Upper lobe of left lung (tissue), 6 donors: ENCODE measurements at regions not wholly inside any gene's neighbourhood (a gene's known extent, or its start where the extent isn't known, plus 50 kb on each side); places are given as distances from the start of the nearest gene placed in this dataset.

Experiments used
- ATAC-seq, 2 donors: fragments of 200-7000 bp; cut with Tn5 transposase; one replicate each; pipeline ENCODE4 v1.9.1; 2022; ENCODE audit warnings: mild to moderate bottlenecking in 2 of 2, moderate library complexity in 2 of 2; ENCODE audit not compliant: low FRiP score in 2 of 2
- DNase-seq, 2 donors: peaks; one replicate each; pipeline ENCODE4 v3.0.0-alpha.2; 2019 to 2020
- H3K27ac ChIP-seq, 4 donors: fragments of 200-600 bp; sonication (generic); one replicate each; pipeline ENCODE4 v1.5.1; 2016 to 2019
- H3K27me3 ChIP-seq, 4 donors: fragments of 200-600 bp; sonication (generic); one replicate each; pipeline ENCODE4 v1.5.1; 2017 to 2019
- H3K36me3 ChIP-seq, 4 donors: fragments of 200-600 bp; sonication (generic); one replicate each; pipeline ENCODE4 v1.5.1; 2016 to 2019
- H3K4me1 ChIP-seq, 4 donors: fragments of 200-600 bp; sonication (generic); one replicate each; pipeline ENCODE4 v1.5.1; 2018 to 2019
- H3K4me3 ChIP-seq, 4 donors: fragments of 200-600 bp; sonication (generic); one replicate each; pipeline ENCODE4 v1.5.1; 2017 to 2019; ENCODE audit warnings: mild to moderate bottlenecking in 2 of 4, moderate library complexity in 1 of 4
- H3K9me3 ChIP-seq, 4 donors: fragments of 200-600 bp; sonication (generic); one replicate each; pipeline ENCODE4 v1.5.1; 2018 to 2019
- CTCF ChIP-seq, 6 experiments: fragments of 450-650 bp in 4 of 6; fragments of 200-600 bp in 2 of 6; sonication (generic) in 2 of 6; IDR thresholded peaks; one replicate each; pipeline ENCODE4 v1.5.1; 2016 to 2019; ENCODE audit warnings: antibody characterized with exemption in 6 of 6
- EP300 ChIP-seq, 4 donors: sonication (generic); formaldehyde crosslinking; IDR thresholded peaks; one replicate each; pipeline ENCODE4 v1.5.1; 2017; ENCODE audit warnings: antibody characterized with exemption in 4 of 4, control low read depth in 2 of 4
- POLR2A ChIP-seq, 4 donors: fragments of 450-650 bp; IDR thresholded peaks; one replicate each; pipeline ENCODE4 v1.5.1; 2016 to 2017; ENCODE audit warnings: antibody characterized with exemption in 4 of 4, mild to moderate bottlenecking in 2 of 4
- POLR2AphosphoS5 ChIP-seq, 2 donors: sonication (generic); formaldehyde crosslinking; IDR thresholded peaks; one replicate each; pipeline ENCODE4 v1.5.1; 2017; ENCODE audit warnings: antibody characterized with exemption in 2 of 2
- WGBS, 2 donors: methylation state at CpG; one replicate each; pipeline ENCODE4 v1.1.5; 2017 to 2018; 5-methylcytosine and 5-hydroxymethylcytosine counted together
- donor health status: DM: no; HTN: no; CAD: no; lungs with moderate emphysema.
- donor health status: DM: no; HTN: yes; CAD: no; lungs with severe emphysema.

GRCh38 chr3:22893101-22893500, 310.0 kb upstream of the UBE2E2 start:
- DNase-seq, result no peak
- no peaks in the 10 kb centered on the region for H3K27me3 ChIP-seq
- peaks cover 0 to 3% (median 0%) of the 10 kb centered on the region in 4 donors for H3K4me1 ChIP-seq
- TF ChIP-seq CTCF (IDR thresholded peaks at IDR 0.05) (no peak), POLR2A (IDR thresholded peaks at IDR 0.05) (no peak), POLR2AphosphoS5 (IDR thresholded peaks at IDR 0.05) (no peak), EP300 (IDR thresholded peaks at IDR 0.05) (no peak)
- no peaks in the 10 kb centered on the region for H3K36me3 ChIP-seq
- no peak overlapping the region for H3K27ac ChIP-seq
- WGBS, 2 donors, result 78 to 81% methylated on average over 2 of the region's 2 CpGs
- no peaks in the 10 kb centered on the region for H3K9me3 ChIP-seq
- peak in 1 of 2 donors; percentile 56 for ATAC-seq
- H3K4me3 ChIP-seq, result no peak overlapping the region

- Histone ChIP-seq H3K27ac (no peak overlapping the region), H3K36me3 (no peaks in the 10 kb centered on the region), H3K4me3 (no peak overlapping the region), H3K4me1 (peaks cover 0 to 3% (median 0%) of the 10 kb centered on the region in 4 donors), H3K27me3 (no peaks in the 10 kb centered on the region), H3K9me3 (no peaks in the 10 kb centered on the region)
- TF ChIP-seq POLR2A (IDR thresholded peaks at IDR 0.05) (no peak), POLR2AphosphoS5 (IDR thresholded peaks at IDR 0.05) (no peak), CTCF (IDR thresholded peaks at IDR 0.05) (no peak), EP300 (IDR thresholded peaks at IDR 0.05) (no peak)
- ATAC-seq (peak in 1 of 2 donors; percentile 65), DNase-seq (no peak)
- WGBS, 2 donors, result 39 to 45% methylated on average over 3 of the region's 3 CpGs
Observed at GRCh38 chr3:22893644-22894325, 309.3 kb upstream of the UBE2E2 start.

GRCh38 chr3:22894865-22895264, 308.3 kb upstream of the UBE2E2 start:
- no peaks in the 10 kb centered on the region for H3K36me3 ChIP-seq
- TF ChIP-seq POLR2AphosphoS5 (IDR thresholded peaks at IDR 0.05), result no peak
- TF ChIP-seq CTCF (IDR thresholded peaks at IDR 0.05), result no peak
- TF ChIP-seq EP300 (IDR thresholded peaks at IDR 0.05), result no peak
- no peak for TF ChIP-seq POLR2A (IDR thresholded peaks at IDR 0.05)
- H3K9me3 ChIP-seq, result no peaks in the 10 kb centered on the region
- peaks cover 0 to 3% (median 0%) of the 10 kb centered on the region in 4 donors for H3K4me1 ChIP-seq
- no peak for ATAC-seq
- no peak overlapping the region for H3K4me3 ChIP-seq
- no peaks in the 10 kb centered on the region for H3K27me3 ChIP-seq
- 82 to 89% methylated on average over 1 of the region's 1 CpG for WGBS, 2 donors
- no peak overlapping the region for H3K27ac ChIP-seq
- no peak for DNase-seq

GRCh38 chr3:22895671-22896070, 307.5 kb upstream of the UBE2E2 start:
- 93 to 95% methylated on average over 3 of the region's 3 CpGs for WGBS, 2 donors
- H3K27ac ChIP-seq, result no peak overlapping the region
- TF ChIP-seq CTCF (IDR thresholded peaks at IDR 0.05) (no peak), POLR2AphosphoS5 (IDR thresholded peaks at IDR 0.05) (no peak), POLR2A (IDR thresholded peaks at IDR 0.05) (no peak), EP300 (IDR thresholded peaks at IDR 0.05) (no peak)
- no peak for ATAC-seq
- H3K27me3 ChIP-seq, result no peaks in the 10 kb centered on the region
- no peak overlapping the region for H3K4me3 ChIP-seq
- H3K36me3 ChIP-seq, result no peaks in the 10 kb centered on the region
- H3K9me3 ChIP-seq, result no peaks in the 10 kb centered on the region
- DNase-seq, result no peak
- H3K4me1 ChIP-seq, result peaks cover 0 to 3% (median 0%) of the 10 kb centered on the region in 4 donors

- Histone ChIP-seq H3K36me3 (no peaks in the 10 kb centered on the region), H3K27ac (no peak overlapping the region), H3K4me1 (peaks cover 0 to 3% (median 0%) of the 10 kb centered on the region in 4 donors), H3K4me3 (no peak overlapping the region), H3K27me3 (no peaks in the 10 kb centered on the region), H3K9me3 (no peaks in the 10 kb centered on the region)
- no peak for DNase-seq
- WGBS, 2 donors, result 39 to 71% methylated on average over 1 of the region's 1 CpG
- no peak for ATAC-seq
- TF ChIP-seq EP300 (IDR thresholded peaks at IDR 0.05), result no peak
- no peak for TF ChIP-seq CTCF (IDR thresholded peaks at IDR 0.05)
- TF ChIP-seq POLR2AphosphoS5 (IDR thresholded peaks at IDR 0.05), result no peak
- no peak for TF ChIP-seq POLR2A (IDR thresholded peaks at IDR 0.05)
Observed at GRCh38 chr3:22898558-22898957, 304.6 kb upstream of the UBE2E2 start.
